Endodermal cell (in vitro differentiated cells): ENCODE measurements at regions not wholly inside any gene's neighbourhood (a gene's known extent, or its start where the extent isn't known, plus 50 kb on each side); places are given as distances from the start of the nearest gene placed in this dataset.

ENCODE experiments used
- DNase-seq: peaks from one replicate; pipeline ENCODE4 v3.0.0-alpha.2; 2017
- H3K27ac ChIP-seq: 2 replicates; pipeline ENCODE4 v1.5.1; 2013; ENCODE audit warnings: mild to moderate bottlenecking, low read depth, low read length, moderate library complexity
- H3K27me3 ChIP-seq: 2 replicates; pipeline ENCODE4 v1.6.1; 2013; ENCODE audit warnings: mild to moderate bottlenecking, low read length, moderate library complexity; ENCODE audit not compliant: insufficient read depth, control insufficient read depth, poor library complexity, severe bottlenecking
- H3K36me3 ChIP-seq: 2 replicates; pipeline ENCODE4 v1.7.0; 2013; ENCODE audit warnings: mild to moderate bottlenecking, low read length, moderate library complexity; ENCODE audit not compliant: control insufficient read depth, insufficient read depth
- H3K4me1 ChIP-seq: one replicate; pipeline ENCODE4 v1.7.0; 2013; ENCODE audit warnings: low read length; ENCODE audit not compliant: control insufficient read depth, insufficient read depth
- H3K4me3 ChIP-seq: 2 replicates; pipeline ENCODE4 v1.5.1; 2013; ENCODE audit warnings: mild to moderate bottlenecking, low read length, moderate library complexity
- H3K9ac ChIP-seq: 2 replicates; pipeline ENCODE4 v1.6.1; 2013; ENCODE audit warnings: mild to moderate bottlenecking, low read length, moderate library complexity; ENCODE audit not compliant: poor library complexity, severe bottlenecking; ENCODE audit errors: extremely low read depth
- H3K9me3 ChIP-seq: 2 replicates; pipeline ENCODE4 v1.6.1; 2013; ENCODE audit warnings: mild to moderate bottlenecking, low read length, moderate library complexity; ENCODE audit not compliant: control insufficient read depth
- H3K27ac Mint-ChIP-seq: 2 replicates; pipeline ENCODE4 v1.8.0; 2020; ENCODE audit warnings: mixed read lengths
- H3K27me3 Mint-ChIP-seq: 2 replicates; pipeline ENCODE4 v1.8.0; 2021; ENCODE audit warnings: mild to moderate bottlenecking, mixed read lengths; ENCODE audit not compliant: insufficient read depth
- H3K36me3 Mint-ChIP-seq: 2 replicates; pipeline ENCODE4 v1.8.0; 2020; ENCODE audit warnings: low read depth, mixed read lengths
- H3K4me1 Mint-ChIP-seq: 2 replicates; pipeline ENCODE4 v1.8.0; 2020; ENCODE audit warnings: mixed read lengths
- H3K4me3 Mint-ChIP-seq: 2 replicates; pipeline ENCODE4 v1.8.0; 2020; ENCODE audit warnings: mild to moderate bottlenecking, moderate library complexity, mixed read lengths
- H3K9me3 Mint-ChIP-seq: 2 replicates; pipeline ENCODE4 v1.8.0; 2020; ENCODE audit warnings: mild to moderate bottlenecking, mixed read lengths
- WGBS, 2 experiments: methylation state at CpG; one replicate each; pipeline versions ENCODE4 v1.1.5 to v1.1.7; 2013; ENCODE audit warnings: missing lambda C conversion rate in 2 of 2, mixed read lengths in 1 of 2; ENCODE audit not compliant: insufficient coverage in 1 of 2, insufficient read length in 1 of 2; 5-methylcytosine and 5-hydroxymethylcytosine counted together
- TF ChIP-seq, protein P1 (sequence below): fragments of 200-600 bp; sonication (generic); conservative IDR thresholded peaks from 2 replicates; pipeline ENCODE4 v1.5.0; 2021; ENCODE audit warnings: antibody characterized with exemption, mild to moderate bottlenecking

DNA sequence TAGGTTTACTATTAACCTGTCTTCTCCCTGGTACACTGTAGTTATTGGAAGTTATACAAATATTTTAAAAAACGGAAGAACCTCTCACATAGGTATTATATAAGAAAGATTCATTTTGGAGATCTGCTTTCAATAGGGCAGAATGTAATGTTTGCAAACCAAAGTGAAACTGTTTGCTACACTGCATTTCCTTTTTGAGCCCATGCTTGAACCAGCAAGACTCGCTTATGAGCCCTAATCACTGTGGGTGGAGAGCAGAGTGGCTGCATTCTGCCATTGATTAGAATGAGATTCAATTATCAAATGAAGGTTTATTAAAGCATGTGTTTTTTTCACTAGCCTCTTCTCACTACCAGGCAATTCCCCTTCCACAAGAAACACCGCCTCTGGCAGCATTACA, 589.7 kb downstream of the CDH11 start:
- no peak for DNase-seq
- TF ChIP-seq, protein P1, sequence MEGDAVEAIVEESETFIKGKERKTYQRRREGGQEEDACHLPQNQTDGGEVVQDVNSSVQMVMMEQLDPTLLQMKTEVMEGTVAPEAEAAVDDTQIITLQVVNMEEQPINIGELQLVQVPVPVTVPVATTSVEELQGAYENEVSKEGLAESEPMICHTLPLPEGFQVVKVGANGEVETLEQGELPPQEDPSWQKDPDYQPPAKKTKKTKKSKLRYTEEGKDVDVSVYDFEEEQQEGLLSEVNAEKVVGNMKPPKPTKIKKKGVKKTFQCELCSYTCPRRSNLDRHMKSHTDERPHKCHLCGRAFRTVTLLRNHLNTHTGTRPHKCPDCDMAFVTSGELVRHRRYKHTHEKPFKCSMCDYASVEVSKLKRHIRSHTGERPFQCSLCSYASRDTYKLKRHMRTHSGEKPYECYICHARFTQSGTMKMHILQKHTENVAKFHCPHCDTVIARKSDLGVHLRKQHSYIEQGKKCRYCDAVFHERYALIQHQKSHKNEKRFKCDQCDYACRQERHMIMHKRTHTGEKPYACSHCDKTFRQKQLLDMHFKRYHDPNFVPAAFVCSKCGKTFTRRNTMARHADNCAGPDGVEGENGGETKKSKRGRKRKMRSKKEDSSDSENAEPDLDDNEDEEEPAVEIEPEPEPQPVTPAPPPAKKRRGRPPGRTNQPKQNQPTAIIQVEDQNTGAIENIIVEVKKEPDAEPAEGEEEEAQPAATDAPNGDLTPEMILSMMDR = no peak
- no peak overlapping the region for H3K4me3 Mint-ChIP-seq
- no peak overlapping the region for H3K4me3 ChIP-seq
- H3K9me3 Mint-ChIP-seq = peaks cover 2% of the 10 kb centered on the region
- H3K4me1 Mint-ChIP-seq = peaks cover 37% of the 10 kb centered on the region
- no peaks in the 10 kb centered on the region for H3K36me3 ChIP-seq
- no peak overlapping the region for H3K9ac ChIP-seq
- no peaks in the 10 kb centered on the region for H3K27me3 ChIP-seq
- no peaks in the 10 kb centered on the region for H3K27me3 Mint-ChIP-seq
- H3K27ac Mint-ChIP-seq = no peak overlapping the region
- no peaks in the 10 kb centered on the region for H3K4me1 ChIP-seq
- 89% methylated on average over 2 of the region's 3 CpGs; no CpG with 5 or more reads in 1 of the 2 experiments for WGBS, 2 experiments
- no peaks in the 10 kb centered on the region for H3K36me3 Mint-ChIP-seq
- no peaks in the 10 kb centered on the region for H3K9me3 ChIP-seq
- no peak overlapping the region for H3K27ac ChIP-seq

DNA sequence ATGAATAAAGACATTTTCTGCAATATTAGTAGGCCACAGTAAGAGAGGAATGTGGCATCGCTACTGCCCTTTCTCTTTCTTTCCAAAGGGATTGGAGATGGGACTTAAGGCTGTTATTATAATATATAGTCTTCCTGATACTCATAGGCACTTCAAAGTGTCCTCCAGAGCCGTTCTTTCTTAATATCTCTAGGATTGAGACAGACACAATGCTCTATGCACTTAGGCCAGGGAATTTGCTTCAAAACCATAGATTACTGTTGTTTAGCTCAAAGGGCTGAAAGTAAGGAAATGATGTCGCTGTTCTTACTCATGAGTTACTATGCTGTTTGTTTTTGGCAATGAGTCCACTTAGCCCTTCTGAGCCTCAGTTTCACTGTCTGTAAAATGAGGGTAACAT, 590.5 kb downstream of the CDH11 start:
- Histone ChIP-seq H3K4me1 (no peaks in the 10 kb centered on the region), H3K9me3 (no peaks in the 10 kb centered on the region), H3K36me3 (no peaks in the 10 kb centered on the region), H3K9ac (no peak overlapping the region), H3K27me3 (no peaks in the 10 kb centered on the region), H3K4me3 (no peak overlapping the region), H3K27ac (no peak overlapping the region)
- no peak overlapping the region for H3K27ac Mint-ChIP-seq
- H3K9me3 Mint-ChIP-seq = peaks cover 2% of the 10 kb centered on the region
- no peak overlapping the region for H3K4me3 Mint-ChIP-seq
- no peaks in the 10 kb centered on the region for H3K27me3 Mint-ChIP-seq
- TF ChIP-seq, protein P1 = no peak
- H3K4me1 Mint-ChIP-seq = peaks cover 41% of the 10 kb centered on the region
- DNase-seq = no peak
- 86 to 96% methylated on average over 1 to 3 of the region's 3 CpGs for WGBS, 2 experiments
- no peaks in the 10 kb centered on the region for H3K36me3 Mint-ChIP-seq

DNA sequence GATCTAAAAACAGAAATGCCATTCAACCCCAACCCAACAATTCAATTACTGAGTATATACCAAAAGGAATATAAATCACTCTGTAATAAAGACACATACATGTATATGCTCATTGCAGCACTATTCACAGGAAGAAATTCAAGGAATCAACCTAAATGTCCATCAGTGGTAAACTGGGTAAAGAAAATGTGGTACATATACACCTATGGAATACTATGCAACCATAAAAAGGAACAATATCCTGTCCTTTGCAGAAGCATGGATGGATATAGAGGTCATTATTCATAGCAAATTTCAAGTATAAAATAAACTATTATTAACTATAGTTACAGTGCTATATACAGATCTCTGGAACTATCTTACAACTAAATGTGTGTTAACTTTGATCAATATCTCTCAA, 599.3 kb downstream of the CDH11 start:
- DNase-seq = no peak

More for the DNA sequence above, 599.3 kb downstream of the CDH11 start:
- H3K36me3 ChIP-seq = no peaks in the 10 kb centered on the region
- no peaks in the 10 kb centered on the region for H3K27me3 ChIP-seq
- TF ChIP-seq, protein P1 = no peak
- no peak overlapping the region for H3K9ac ChIP-seq
- peaks cover 5% of the 10 kb centered on the region for H3K4me1 ChIP-seq
- Mint-ChIP-seq H3K4me1 (peaks cover 10% of the 10 kb centered on the region), H3K4me3 (no peak overlapping the region), H3K36me3 (no peaks in the 10 kb centered on the region), H3K27ac (no peak overlapping the region), H3K27me3 (no peaks in the 10 kb centered on the region), H3K9me3 (peaks cover 1% of the 10 kb centered on the region)
- peaks cover 4% of the 10 kb centered on the region for H3K9me3 ChIP-seq
- H3K4me3 ChIP-seq = no peak overlapping the region
- H3K27ac ChIP-seq = no peak overlapping the region
